ENCODE measurements at regions not wholly inside any gene's neighbourhood (a gene's known extent, or its start where the extent isn't known, plus 50 kb on each side); places are given as distances from the start of the nearest gene placed in this dataset.

DNA sequence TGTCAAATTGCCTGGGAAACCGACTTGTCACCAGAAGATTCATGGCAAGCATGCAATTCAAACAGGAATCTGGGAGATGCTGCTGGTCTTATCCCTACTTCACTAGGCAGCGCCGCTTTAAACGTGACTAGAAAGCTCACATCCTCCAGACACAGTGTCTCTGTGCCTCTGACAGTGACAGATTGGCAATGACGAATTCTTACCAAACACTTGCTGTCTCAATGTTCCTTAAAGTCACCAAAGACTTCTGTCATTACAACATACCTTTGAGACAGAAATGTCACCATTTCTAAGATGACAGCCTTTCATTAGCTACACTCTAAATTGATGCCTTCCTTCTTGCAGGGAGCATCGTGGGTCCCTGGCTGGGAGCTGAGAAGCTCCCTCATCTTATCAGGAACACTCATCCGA, 197.8 kb downstream of the CWF19L2 start:
- TF ChIP-seq, protein P1, sequence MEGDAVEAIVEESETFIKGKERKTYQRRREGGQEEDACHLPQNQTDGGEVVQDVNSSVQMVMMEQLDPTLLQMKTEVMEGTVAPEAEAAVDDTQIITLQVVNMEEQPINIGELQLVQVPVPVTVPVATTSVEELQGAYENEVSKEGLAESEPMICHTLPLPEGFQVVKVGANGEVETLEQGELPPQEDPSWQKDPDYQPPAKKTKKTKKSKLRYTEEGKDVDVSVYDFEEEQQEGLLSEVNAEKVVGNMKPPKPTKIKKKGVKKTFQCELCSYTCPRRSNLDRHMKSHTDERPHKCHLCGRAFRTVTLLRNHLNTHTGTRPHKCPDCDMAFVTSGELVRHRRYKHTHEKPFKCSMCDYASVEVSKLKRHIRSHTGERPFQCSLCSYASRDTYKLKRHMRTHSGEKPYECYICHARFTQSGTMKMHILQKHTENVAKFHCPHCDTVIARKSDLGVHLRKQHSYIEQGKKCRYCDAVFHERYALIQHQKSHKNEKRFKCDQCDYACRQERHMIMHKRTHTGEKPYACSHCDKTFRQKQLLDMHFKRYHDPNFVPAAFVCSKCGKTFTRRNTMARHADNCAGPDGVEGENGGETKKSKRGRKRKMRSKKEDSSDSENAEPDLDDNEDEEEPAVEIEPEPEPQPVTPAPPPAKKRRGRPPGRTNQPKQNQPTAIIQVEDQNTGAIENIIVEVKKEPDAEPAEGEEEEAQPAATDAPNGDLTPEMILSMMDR (conservative IDR thresholded peaks at IDR 0.05; ENCODE audit: low read depth, low read length) = no peak
- TF ChIP-seq EZH2 (IDR thresholded peaks at IDR 0.05; ENCODE audit: low read length, unreplicated experiment) = no peak
- no peak for TF ChIP-seq EZH2phosphoT487 (IDR thresholded peaks at IDR 0.05; ENCODE audit: borderline replicate concordance, low read length)
